Suprapubic skin (tissue), 3 donors: ENCODE measurements at regions not wholly inside any gene's neighbourhood (a gene's known extent, or its start where the extent isn't known, plus 50 kb on each side); places are given as distances from the start of the nearest gene placed in this dataset.

ENCODE experiments used
- CTCF ChIP-seq, 2 donors: fragments of 200-600 bp in 1 of 2; fragments of 450-650 bp in 1 of 2; sonication (generic) in 1 of 2; IDR thresholded peaks; one replicate each; pipeline ENCODE4 v1.5.1; 2016 to 2019; ENCODE audit warnings: antibody characterized with exemption in 2 of 2, mild to moderate bottlenecking in 1 of 2, moderate library complexity in 1 of 2
- POLR2AphosphoS5 ChIP-seq, 3 donors: sonication (generic); formaldehyde crosslinking; IDR thresholded peaks; one replicate each; pipeline ENCODE4 v1.6.1; 2017; ENCODE audit warnings: antibody characterized with exemption in 3 of 3

GRCh38 chr14:34187519-34188044, 236.7 kb upstream of the EGLN3 start:
- TF ChIP-seq CTCF (IDR thresholded peaks at IDR 0.05) (no peak), POLR2AphosphoS5 (IDR thresholded peaks at IDR 0.05) (no peak)
